ENCODE measurements at regions not wholly inside any gene's neighbourhood (a gene's known extent, or its start where the extent isn't known, plus 50 kb on each side); places are given as distances from the start of the nearest gene placed in this dataset.
"Not testable (repeated sequence)": the region's sequence is repeated elsewhere in the genome, so short reads cannot be mapped to it uniquely, and the experiment has no call there.

DNA sequence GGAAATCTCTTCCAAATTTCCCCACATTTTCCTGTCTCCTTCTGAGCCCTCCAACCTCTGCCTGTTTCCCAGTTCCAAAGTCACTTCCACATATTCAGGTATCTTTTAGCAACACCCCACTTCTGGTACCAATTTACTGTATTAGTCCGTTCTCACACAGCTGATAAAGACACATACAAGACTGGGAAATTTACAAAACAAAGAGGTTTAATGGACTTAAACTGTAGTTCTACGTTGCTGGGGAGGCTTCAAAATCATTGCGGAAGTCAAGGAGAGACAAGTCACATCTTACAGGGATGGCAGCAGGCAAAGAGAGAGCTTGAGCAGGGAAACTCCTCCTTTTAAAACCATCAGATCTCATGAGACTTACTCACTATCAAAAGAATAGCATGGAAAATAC lies 122.0 kb downstream of the ALG1L2 start:
- not testable (repeated sequence) for H3K4me3 Mint-ChIP-seq; DNase-seq (ENCODE audit: low spot score in 2 of 2); H3K4me1 Mint-ChIP-seq; H3K36me3 Mint-ChIP-seq (ENCODE audit: insufficient read depth); H3K27ac Mint-ChIP-seq (ENCODE audit: low read depth); ATAC-seq (replicated peaks; ENCODE audit: extremely low read depth, poor library complexity, severe bottlenecking)
- Mint-ChIP-seq H3K9me3 (peaks cover 16% of the 10 kb centered on the region), H3K27me3 (peaks cover 31% of the 10 kb centered on the region)

DNA sequence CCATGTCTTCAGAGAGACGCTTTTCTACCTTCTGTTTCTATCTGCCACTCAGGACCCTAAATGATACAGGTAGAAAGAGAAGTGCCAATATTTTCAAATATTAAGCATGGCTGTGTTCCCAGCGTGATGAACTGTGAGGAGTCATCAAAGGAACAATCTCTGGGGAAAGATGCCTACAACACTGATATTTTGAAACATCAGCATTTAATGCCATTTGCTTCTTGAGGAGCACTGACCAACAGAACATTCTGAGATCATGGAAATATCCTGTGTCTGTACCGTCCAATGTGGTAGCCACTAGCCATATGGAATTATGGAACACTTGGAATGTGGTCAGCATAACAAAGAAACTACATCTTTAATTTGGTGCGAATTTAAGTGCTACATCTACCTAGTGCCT lies 117.9 kb upstream of the COL6A5 start:
- DNase-seq (ENCODE audit: low spot score in 2 of 2), result no peak
- Mint-ChIP-seq H3K9me3 (no peaks in the 10 kb centered on the region), H3K36me3 (ENCODE audit: insufficient read depth) (no peaks in the 10 kb centered on the region), H3K27me3 (peaks cover 19% of the 10 kb centered on the region), H3K4me1 (no peaks in the 10 kb centered on the region), H3K4me3 (no peak overlapping the region), H3K27ac (ENCODE audit: low read depth) (no peak overlapping the region)
- no peak for ATAC-seq (replicated peaks; ENCODE audit: extremely low read depth, poor library complexity, severe bottlenecking)

DNA sequence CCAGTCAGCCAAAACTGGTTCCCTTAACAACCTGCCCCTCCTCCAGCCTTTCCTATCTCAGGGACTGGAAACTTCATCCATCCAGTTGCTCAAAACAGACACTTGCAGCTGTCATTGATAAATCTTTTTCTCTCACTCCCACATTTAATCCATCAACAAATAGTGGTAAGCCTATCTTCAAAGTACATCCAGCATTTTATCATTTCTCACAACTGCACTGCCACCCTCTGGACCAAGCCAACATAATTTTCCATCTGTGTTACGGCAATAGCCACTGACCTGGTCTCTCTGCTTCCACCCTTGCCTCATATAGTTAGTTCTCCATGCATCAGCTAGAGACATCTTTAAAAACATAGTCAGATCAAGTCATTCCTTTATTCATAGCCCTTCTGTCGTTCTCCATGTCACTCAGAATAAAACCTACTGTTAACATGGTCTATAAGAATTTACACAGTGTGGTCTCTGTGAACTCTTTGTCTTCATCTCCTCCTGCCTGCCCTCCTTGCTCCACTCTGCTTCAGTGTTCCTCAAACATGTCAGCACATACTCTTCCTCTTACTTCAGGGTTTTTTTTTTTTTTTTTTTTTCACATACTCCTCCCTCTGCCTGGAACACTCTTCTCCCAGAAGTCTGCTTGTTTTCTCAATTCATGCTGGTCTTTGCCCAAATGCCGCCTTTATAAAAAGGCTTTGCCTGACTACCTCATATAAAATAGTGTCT lies 102.5 kb upstream of the COL6A5 start:
- no peaks in the 10 kb centered on the region for H3K9me3 Mint-ChIP-seq
- no peaks in the 10 kb centered on the region for H3K4me1 Mint-ChIP-seq
- H3K4me3 Mint-ChIP-seq, result no peak overlapping the region
- H3K27me3 Mint-ChIP-seq, result peaks cover 9% of the 10 kb centered on the region
- H3K36me3 Mint-ChIP-seq (ENCODE audit: insufficient read depth), result no peaks in the 10 kb centered on the region
- ATAC-seq (replicated peaks; ENCODE audit: extremely low read depth, poor library complexity, severe bottlenecking) (no peak), DNase-seq (ENCODE audit: low spot score in 2 of 2) (no peak)
- no peak overlapping the region for H3K27ac Mint-ChIP-seq (ENCODE audit: low read depth)

DNA sequence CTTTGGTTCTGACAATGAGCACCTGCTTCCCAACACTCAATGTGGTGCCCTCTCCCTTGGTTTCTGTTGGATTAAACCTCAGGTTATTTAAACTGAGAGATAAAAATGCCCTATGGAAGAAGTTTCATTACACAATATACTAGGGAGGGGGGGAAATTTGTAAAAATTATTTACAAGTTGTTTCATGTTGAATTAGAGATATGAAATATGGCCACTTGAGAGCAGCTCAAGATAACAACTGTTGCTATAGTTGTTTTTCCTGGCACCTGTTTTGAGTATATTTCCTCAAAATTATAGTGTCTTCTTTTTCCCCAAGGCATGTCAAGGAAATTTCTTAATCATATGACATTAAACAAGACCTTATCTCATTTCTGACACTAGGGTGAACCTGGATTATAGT lies 101.7 kb upstream of the COL6A5 start:
- H3K9me3 Mint-ChIP-seq, result no peaks in the 10 kb centered on the region
- peaks cover 12% of the 10 kb centered on the region for H3K27me3 Mint-ChIP-seq
- no peak overlapping the region for H3K4me3 Mint-ChIP-seq
- ATAC-seq (replicated peaks; ENCODE audit: extremely low read depth, poor library complexity, severe bottlenecking) (no peak), DNase-seq (ENCODE audit: low spot score in 2 of 2) (no peak)
- no peaks in the 10 kb centered on the region for H3K36me3 Mint-ChIP-seq (ENCODE audit: insufficient read depth)
- H3K27ac Mint-ChIP-seq (ENCODE audit: low read depth), result no peak overlapping the region
- H3K4me1 Mint-ChIP-seq, result no peaks in the 10 kb centered on the region

DNA sequence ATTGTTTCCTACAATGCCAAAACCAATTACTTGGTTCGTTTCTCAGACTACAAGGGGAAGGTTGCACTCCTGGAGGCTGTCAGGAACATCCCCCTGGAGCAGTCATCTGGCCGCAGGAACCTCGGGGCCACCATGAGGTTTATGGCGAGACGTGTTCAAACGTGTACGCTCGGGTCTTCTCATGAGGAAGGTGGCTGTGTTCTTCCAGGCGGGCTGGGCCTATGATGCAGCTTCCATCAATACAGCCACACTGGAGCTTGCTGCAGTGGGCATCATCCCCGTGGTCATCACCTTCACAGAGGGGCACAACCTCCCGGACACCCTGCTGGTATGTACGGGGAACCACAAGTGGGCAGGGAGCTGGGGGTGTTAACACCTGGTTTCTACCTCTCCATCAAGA lies 94.5 kb upstream of the COL6A5 start:
- Mint-ChIP-seq H3K27ac (ENCODE audit: low read depth) (no peak overlapping the region), H3K9me3 (no peaks in the 10 kb centered on the region), H3K36me3 (ENCODE audit: insufficient read depth) (no peaks in the 10 kb centered on the region), H3K4me1 (no peaks in the 10 kb centered on the region), H3K4me3 (no peak overlapping the region), H3K27me3 (peaks cover 29% of the 10 kb centered on the region)
- DNase-seq (ENCODE audit: low spot score in 2 of 2) (no peak), ATAC-seq (replicated peaks; ENCODE audit: extremely low read depth, poor library complexity, severe bottlenecking) (no peak)

DNA sequence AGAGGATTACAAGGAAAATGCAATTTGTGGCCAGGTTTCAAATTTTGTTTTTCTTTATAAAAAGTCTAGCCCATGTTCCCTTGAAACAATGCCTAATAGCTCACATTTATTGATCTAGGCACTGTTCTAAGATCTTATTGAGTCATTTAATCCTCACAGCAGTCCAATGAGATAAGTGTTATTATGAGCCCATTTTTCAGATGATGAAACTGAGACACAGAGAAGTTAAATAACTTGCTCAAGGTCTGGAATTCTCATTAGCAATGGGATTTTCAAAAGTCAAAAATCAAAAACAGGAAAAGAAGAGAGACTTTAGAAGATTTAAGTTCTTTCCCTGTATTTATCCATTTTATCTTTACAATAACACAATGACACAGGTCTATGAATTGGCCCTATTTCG lies 90.0 kb upstream of the COL6A5 start:
- Mint-ChIP-seq H3K36me3 (ENCODE audit: insufficient read depth) (no peaks in the 10 kb centered on the region), H3K27ac (ENCODE audit: low read depth) (no peak overlapping the region), H3K27me3 (peaks cover 44% of the 10 kb centered on the region), H3K4me3 (no peak overlapping the region), H3K9me3 (no peaks in the 10 kb centered on the region), H3K4me1 (no peaks in the 10 kb centered on the region)
- ATAC-seq (replicated peaks; ENCODE audit: extremely low read depth, poor library complexity, severe bottlenecking) (no peak), DNase-seq (ENCODE audit: low spot score in 2 of 2) (no peak)

DNA sequence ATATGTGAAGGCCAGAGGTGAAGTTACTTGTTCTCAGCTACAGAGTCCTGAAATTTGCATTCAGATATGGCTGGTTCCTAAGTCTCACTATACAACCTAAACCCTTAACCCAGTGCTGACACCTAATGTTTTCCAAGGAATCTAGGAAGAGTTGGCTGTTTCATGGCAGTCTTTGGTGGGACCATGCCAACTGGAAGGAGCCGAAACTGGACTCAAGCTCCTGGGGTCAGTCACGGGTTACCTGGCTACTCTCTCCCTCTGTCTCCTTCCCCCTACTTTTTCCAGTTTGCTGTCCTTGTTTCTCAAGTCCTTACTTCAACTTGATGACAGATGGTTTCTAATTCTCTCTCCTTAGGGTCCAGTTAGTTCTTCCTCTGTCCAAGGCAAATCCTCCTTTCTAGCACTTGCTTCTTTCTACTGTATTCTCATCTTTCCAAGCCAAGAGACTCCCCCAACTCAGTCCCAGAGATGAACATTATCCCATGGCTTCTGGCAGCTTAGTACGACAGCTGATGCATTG lies 88.6 kb upstream of the COL6A5 start:
- peaks cover 36% of the 10 kb centered on the region for H3K27me3 Mint-ChIP-seq
- no peak for ATAC-seq (replicated peaks; ENCODE audit: extremely low read depth, poor library complexity, severe bottlenecking)
- no peaks in the 10 kb centered on the region for H3K9me3 Mint-ChIP-seq
- DNase-seq (ENCODE audit: low spot score in 2 of 2), result no peak
- no peaks in the 10 kb centered on the region for H3K4me1 Mint-ChIP-seq
- H3K36me3 Mint-ChIP-seq (ENCODE audit: insufficient read depth), result no peaks in the 10 kb centered on the region
- no peak overlapping the region for H3K4me3 Mint-ChIP-seq
- no peak overlapping the region for H3K27ac Mint-ChIP-seq (ENCODE audit: low read depth)

DNA sequence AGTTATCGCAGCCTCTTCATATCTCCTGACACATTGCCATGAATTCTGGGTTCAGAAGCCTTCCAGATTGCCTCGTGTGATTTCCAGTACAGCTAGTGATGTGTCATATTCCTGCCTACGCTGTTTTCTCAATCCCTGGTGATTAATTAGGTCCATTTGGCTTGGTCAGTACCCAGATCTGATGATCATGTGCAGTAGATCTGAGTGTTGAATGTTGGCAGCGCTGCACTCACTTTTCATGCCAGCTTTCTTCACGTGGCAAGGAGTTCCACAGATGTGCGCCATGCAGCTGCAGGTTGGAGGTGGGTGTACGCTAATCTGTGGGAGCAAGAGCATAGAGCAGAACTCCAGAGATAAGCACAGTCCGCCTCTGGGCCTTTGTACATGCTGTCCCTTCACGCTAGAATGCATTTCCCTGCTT lies 86.9 kb upstream of the COL6A5 start:
- Mint-ChIP-seq H3K9me3 (no peaks in the 10 kb centered on the region), H3K4me3 (no peak overlapping the region), H3K27me3 (peaks cover 36% of the 10 kb centered on the region), H3K27ac (ENCODE audit: low read depth) (no peak overlapping the region), H3K4me1 (no peaks in the 10 kb centered on the region), H3K36me3 (ENCODE audit: insufficient read depth) (no peaks in the 10 kb centered on the region)
- no peak for ATAC-seq (replicated peaks; ENCODE audit: extremely low read depth, poor library complexity, severe bottlenecking)
- DNase-seq (ENCODE audit: low spot score in 2 of 2), result no peak

DNA sequence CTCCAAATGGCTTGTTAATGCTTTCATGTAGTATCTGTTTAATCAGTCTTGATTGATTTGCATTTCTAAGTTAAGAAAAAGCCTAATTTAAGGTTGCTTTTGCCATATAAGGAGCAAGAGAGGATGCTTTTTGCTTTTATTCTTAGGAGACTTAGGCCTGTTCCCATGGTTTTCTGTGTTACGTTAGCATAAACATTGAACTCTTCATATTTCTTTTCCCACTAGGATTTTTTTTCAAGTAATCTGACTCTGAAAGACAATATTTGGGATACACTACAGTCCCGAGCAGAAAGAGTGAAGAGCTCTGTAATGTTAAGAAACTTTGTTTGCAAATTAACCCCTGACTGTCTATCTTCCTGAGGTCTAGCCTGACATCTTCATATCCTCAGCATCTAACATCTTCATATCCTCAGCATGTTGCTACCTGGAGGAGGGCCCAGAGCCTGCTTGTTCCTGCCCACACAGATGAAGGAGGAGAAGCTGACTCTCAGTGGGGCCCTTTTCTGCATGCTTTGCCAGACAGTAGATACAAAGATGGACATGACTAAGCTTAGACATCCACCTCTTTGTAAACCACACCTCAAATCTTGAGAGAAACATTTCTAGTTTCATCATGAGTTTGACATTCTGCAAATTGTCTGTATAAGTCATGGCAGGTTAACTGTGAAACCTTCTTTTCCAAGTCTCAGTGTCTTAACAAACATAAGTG lies 86.2 kb upstream of the COL6A5 start:
- ATAC-seq (replicated peaks; ENCODE audit: extremely low read depth, poor library complexity, severe bottlenecking) (no peak), DNase-seq (ENCODE audit: low spot score in 2 of 2) (no peak)
- H3K4me3 Mint-ChIP-seq, result no peak overlapping the region
- H3K9me3 Mint-ChIP-seq, result no peaks in the 10 kb centered on the region
- no peak overlapping the region for H3K27ac Mint-ChIP-seq (ENCODE audit: low read depth)
- peaks cover 36% of the 10 kb centered on the region for H3K27me3 Mint-ChIP-seq
- H3K36me3 Mint-ChIP-seq (ENCODE audit: insufficient read depth), result no peaks in the 10 kb centered on the region
- H3K4me1 Mint-ChIP-seq, result no peaks in the 10 kb centered on the region

DNA sequence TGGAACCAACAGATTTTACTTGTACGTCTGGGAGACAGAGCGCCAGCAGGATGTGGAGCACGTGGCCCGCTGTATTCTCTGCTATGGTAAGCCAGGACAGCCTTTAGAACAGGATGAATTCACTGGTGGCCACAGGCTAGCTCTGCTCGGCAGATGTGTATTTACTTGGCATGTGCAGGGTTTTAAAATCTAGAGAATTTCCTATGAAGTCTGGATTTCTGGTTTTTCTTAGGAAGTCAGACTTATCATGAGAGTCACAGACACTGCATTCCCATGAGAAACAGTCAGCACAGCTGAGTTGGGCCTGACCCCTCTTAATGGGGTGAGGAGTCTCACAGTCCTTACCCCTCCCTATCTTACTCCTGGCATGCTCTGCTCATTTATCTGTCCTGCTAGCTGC lies 84.6 kb upstream of the COL6A5 start:
- H3K36me3 Mint-ChIP-seq (ENCODE audit: insufficient read depth), result no peaks in the 10 kb centered on the region
- no peaks in the 10 kb centered on the region for H3K4me1 Mint-ChIP-seq
- no peak overlapping the region for H3K4me3 Mint-ChIP-seq
- H3K27ac Mint-ChIP-seq (ENCODE audit: low read depth), result no peak overlapping the region
- no peak for ATAC-seq (replicated peaks; ENCODE audit: extremely low read depth, poor library complexity, severe bottlenecking)
- H3K9me3 Mint-ChIP-seq, result no peaks in the 10 kb centered on the region
- DNase-seq (ENCODE audit: low spot score in 2 of 2), result no peak
- peaks cover 36% of the 10 kb centered on the region for H3K27me3 Mint-ChIP-seq

DNA sequence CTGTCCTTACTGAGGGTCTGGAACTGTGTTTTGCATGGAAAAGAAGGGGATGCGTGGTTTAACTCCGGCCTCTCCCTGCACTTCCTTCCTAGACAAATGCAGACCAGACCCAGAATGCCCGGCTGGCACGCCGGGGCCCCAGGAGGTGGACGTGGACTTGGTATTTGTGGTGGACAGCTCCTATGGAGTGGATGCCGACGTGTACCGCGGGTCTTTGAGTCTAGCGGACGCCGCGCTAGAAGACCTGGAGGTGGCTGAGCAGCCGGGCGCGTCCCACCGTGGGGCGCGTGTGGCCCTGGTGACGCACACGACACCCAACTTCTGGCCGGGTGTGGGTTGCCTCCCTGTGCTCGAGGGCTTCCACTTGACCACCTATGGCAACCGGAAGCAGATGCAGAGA lies 81.8 kb upstream of the COL6A5 start:
- Mint-ChIP-seq H3K27ac (ENCODE audit: low read depth) (no peak overlapping the region), H3K27me3 (peaks cover 20% of the 10 kb centered on the region), H3K4me1 (no peaks in the 10 kb centered on the region), H3K36me3 (ENCODE audit: insufficient read depth) (no peaks in the 10 kb centered on the region), H3K4me3 (no peak overlapping the region), H3K9me3 (no peaks in the 10 kb centered on the region)
- ATAC-seq (replicated peaks; ENCODE audit: extremely low read depth, poor library complexity, severe bottlenecking) (no peak), DNase-seq (ENCODE audit: low spot score in 2 of 2) (no peak)

DNA sequence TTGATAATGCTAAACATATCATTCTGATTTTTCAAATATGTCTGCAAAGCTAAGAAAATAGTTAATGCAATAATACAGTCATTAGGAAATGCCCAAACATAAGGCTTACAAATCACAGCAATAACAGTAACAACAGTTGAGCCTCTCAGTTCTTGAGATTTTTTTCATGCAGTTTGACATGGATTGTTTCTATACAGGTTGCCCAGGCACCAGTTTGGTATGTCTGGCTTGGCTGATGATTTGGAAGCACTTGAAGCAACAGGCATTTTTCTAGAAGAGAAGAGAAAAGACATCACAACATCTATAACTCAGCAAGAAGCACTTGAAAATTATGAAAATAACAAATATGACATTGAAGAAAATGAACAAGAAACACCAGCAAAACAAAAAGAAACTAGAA lies 78.7 kb upstream of the COL6A5 start:
- Mint-ChIP-seq H3K4me3 (no peak overlapping the region), H3K27me3 (peaks cover 38% of the 10 kb centered on the region), H3K36me3 (ENCODE audit: insufficient read depth) (no peaks in the 10 kb centered on the region), H3K27ac (ENCODE audit: low read depth) (no peak overlapping the region), H3K4me1 (no peaks in the 10 kb centered on the region), H3K9me3 (no peaks in the 10 kb centered on the region)
- ATAC-seq (replicated peaks; ENCODE audit: extremely low read depth, poor library complexity, severe bottlenecking) (no peak), DNase-seq (ENCODE audit: low spot score in 2 of 2) (no peak)

DNA sequence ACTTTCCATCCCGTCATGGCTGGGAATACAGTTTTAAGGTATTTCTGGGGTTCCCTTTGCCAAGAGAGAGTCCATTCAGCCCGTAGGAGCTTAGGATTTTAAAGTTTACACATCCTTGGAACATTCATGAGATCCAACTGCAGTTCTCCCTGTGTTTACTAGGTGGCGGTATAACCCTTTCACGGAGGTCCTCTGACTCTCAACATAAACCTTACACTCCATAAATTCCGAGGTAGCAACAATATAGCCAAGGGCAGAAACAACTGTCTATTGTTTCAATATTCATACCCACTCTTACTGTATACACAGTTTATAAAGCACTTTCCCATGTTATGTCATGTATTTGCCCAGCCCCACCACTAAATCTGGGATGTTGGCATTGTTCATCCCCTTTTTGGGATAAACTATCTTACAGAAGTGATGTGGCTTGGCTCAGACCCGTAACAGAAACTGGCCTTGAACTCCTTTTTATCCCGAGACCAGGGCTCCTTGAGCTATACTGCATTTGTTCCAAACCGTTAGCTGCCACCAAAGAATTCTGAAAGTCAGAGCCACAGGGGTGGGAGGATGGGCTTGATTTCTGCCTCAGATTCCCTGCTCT lies 69.2 kb upstream of the COL6A5 start:
- DNase-seq (ENCODE audit: low spot score in 2 of 2), result no peak
- no peak overlapping the region for H3K27ac Mint-ChIP-seq (ENCODE audit: low read depth)
- peaks cover 56% of the 10 kb centered on the region for H3K27me3 Mint-ChIP-seq
- H3K4me3 Mint-ChIP-seq, result no peak overlapping the region
- H3K9me3 Mint-ChIP-seq, result no peaks in the 10 kb centered on the region
- H3K4me1 Mint-ChIP-seq, result no peaks in the 10 kb centered on the region
- ATAC-seq (replicated peaks; ENCODE audit: extremely low read depth, poor library complexity, severe bottlenecking), result no peak
- no peaks in the 10 kb centered on the region for H3K36me3 Mint-ChIP-seq (ENCODE audit: insufficient read depth)

All from central memory CD8-positive, alpha-beta T cell (primary cell).